IPS-20b (cell line): ENCODE measurements at regions not wholly inside any gene's neighbourhood (a gene's known extent, or its start where the extent isn't known, plus 50 kb on each side); places are given as distances from the start of the nearest gene placed in this dataset.

Source experiments
- H3K27ac ChIP-seq: one replicate; pipeline ENCODE4 v1.5.1; 2013; ENCODE audit warnings: low read length
- H3K27me3 ChIP-seq: 2 replicates; pipeline ENCODE4 v1.6.1; 2013; ENCODE audit warnings: mild to moderate bottlenecking, low read length, inconsistent platforms; ENCODE audit not compliant: insufficient read depth
- H3K36me3 ChIP-seq: 2 replicates; pipeline ENCODE4 v1.6.1; 2013; ENCODE audit warnings: low read depth, mild to moderate bottlenecking, inconsistent platforms, low read length, moderate library complexity; ENCODE audit not compliant: insufficient read depth
- H3K4me1 ChIP-seq: 2 replicates; pipeline ENCODE4 v1.6.1; 2013; ENCODE audit warnings: mild to moderate bottlenecking, control low read depth, inconsistent platforms, low read length, moderate library complexity; ENCODE audit not compliant: insufficient read depth
- H3K4me3 ChIP-seq: 2 replicates; pipeline ENCODE4 v1.5.1; 2013; ENCODE audit warnings: mild to moderate bottlenecking, low read length, inconsistent platforms
- H3K9ac ChIP-seq: 2 replicates; pipeline ENCODE4 v1.6.1; 2013; ENCODE audit warnings: low read depth, mild to moderate bottlenecking, inconsistent platforms, low read length, moderate library complexity
- H3K9me3 ChIP-seq: 2 replicates; pipeline ENCODE4 v1.6.1; 2013; ENCODE audit warnings: mild to moderate bottlenecking, low read depth, low read length, inconsistent platforms; ENCODE audit not compliant: insufficient read depth

DNA sequence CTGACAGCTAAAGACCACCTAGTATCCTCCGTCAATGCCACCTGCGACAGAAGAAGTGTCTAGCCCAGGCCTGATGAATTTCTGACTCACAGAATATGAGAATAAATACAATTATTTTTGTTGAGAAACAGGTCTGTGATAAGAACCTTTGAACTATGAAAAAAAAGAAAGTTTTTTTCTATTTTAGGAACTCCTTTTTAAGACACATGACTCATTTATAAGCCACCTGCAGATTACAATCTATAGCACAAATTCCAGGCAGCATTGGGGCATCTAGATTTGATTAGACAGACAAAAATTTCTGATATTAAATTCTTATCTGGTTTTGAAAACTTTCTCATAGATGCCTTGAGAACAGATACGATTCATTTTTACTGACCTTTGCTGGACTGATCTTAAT, 256.7 kb upstream of the LYZL1 start:
- Histone ChIP-seq H3K4me3 (no peak overlapping the region), H3K36me3 (no peaks in the 10 kb centered on the region), H3K9ac (no peak overlapping the region), H3K9me3 (no peaks in the 10 kb centered on the region), H3K27me3 (no peaks in the 10 kb centered on the region), H3K4me1 (no peaks in the 10 kb centered on the region), H3K27ac (no peak overlapping the region)

DNA sequence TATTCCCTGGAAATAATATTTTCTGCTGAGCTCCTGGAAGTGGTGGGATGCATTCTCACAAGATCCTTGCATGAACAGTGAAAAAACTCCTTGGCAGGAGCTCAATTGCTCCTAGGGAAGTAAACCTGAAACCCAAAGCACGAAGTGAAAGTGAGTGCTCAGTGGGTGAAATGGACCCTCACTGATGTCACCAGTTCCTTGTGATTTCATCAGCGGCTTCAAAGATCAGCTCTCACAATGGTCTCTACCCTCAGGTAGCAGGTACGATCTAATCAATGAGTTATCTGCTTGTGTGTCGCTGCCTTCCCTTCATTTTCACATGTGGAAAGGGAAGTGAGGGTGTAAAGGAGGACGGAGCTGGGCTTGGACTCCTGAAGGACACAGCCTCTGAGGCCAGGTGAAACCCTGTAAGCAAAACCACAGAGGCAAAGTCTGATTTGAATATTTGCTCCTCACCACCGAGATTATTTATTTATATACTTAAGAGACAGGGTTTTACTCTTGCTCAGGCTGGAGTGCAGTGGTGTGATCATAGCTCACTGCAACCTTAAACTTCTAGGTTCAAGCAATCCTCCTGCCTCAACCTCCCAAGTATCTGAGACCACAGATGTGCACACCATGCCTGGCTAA, 255.4 kb upstream of the LYZL1 start:
- H3K27ac ChIP-seq: no peak overlapping the region
- no peak overlapping the region for H3K9ac ChIP-seq
- H3K9me3 ChIP-seq: no peaks in the 10 kb centered on the region
- no peak overlapping the region for H3K4me3 ChIP-seq
- H3K36me3 ChIP-seq: no peaks in the 10 kb centered on the region
- H3K4me1 ChIP-seq: no peaks in the 10 kb centered on the region
- H3K27me3 ChIP-seq: no peaks in the 10 kb centered on the region

DNA sequence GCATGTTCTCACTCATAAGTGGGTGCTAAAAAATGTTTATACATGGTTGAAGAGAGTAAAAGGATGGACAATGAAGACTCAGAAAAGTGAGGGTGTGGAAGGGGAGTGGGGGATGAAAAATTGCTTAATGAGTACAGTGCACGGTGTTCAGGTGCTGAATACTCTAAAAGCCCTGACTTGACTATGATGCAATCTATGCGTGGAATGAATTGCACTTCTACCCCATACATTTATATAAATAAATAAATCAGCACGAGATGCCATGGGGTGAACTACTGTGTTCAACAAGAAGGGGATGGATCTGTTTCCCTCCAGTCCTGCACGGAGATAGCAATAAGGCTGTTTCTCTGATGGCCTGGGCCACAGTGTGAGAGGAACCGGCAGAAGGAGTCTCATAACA, 254.3 kb upstream of the LYZL1 start:
- Histone ChIP-seq H3K27me3 (no peaks in the 10 kb centered on the region), H3K4me1 (no peaks in the 10 kb centered on the region; the same call in 1 of the 2 replicates), H3K9me3 (no peaks in the 10 kb centered on the region), H3K9ac (no peak overlapping the region), H3K27ac (no peak overlapping the region), H3K4me3 (no peak overlapping the region), H3K36me3 (no peaks in the 10 kb centered on the region)

DNA sequence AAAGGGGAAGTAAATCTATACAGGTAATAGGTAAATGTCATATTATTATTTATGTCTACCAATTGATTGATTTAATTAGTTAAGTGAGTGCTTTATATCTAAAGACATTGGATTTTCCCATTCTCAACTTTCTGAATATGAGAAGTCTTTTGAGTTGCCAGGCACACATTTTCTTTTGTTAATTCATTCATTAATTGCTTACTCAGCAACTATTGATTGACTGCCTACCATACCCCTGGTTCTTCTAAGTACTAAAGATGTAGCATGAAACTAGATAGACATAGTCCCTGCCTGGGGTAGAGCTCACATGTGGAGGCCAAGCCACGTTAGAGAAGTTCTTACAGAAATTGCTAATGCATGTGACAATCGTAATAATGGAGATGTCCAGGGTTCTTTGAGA, 253.1 kb upstream of the LYZL1 start:
- no peak overlapping the region for H3K4me3 ChIP-seq
- H3K4me1 ChIP-seq: no peaks in the 10 kb centered on the region; the same call in 1 of the 2 replicates
- H3K9ac ChIP-seq: no peak overlapping the region
- no peaks in the 10 kb centered on the region for H3K27me3 ChIP-seq
- H3K36me3 ChIP-seq: no peaks in the 10 kb centered on the region
- H3K9me3 ChIP-seq: no peaks in the 10 kb centered on the region
- no peak overlapping the region for H3K27ac ChIP-seq

DNA sequence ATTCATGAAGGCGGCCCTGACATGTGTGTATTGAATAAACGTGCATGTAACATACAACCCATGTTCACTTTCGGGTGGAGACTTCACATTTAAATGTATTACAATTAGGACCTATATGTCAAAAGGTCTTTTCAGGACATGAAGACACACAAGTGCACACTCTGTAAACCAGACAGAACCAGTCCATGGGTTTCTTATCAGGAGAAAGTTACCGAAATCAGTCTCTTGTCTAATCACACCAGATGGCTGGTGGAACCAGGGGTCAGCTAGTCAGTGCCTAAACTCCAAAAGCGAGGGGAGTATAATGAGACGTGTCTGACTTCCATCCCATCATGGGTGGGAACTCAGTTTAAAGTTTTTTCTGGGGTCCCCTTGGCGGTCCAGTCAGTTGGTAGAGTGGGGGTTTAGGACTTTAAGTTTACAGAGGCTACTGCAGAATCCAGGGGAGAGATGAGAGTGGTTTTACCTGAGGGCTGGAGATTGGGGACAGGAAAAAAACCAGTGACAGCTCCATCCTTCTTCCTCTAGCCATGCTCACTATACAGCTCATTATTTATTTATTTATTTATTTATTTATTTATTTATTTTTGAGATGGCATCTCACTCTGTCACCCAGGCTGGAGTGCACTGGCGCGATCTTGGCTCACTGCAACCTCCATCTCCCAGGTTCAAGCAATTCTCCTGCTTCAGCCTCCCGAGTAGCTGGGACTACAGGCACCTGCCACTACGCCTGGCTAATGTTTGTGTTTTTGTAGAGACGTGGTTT, 251.3 kb upstream of the LYZL1 start:
- H3K4me3 ChIP-seq: no peak overlapping the region
- H3K9ac ChIP-seq: no peak overlapping the region
- H3K27me3 ChIP-seq: no peaks in the 10 kb centered on the region
- H3K36me3 ChIP-seq: no peaks in the 10 kb centered on the region
- no peaks in the 10 kb centered on the region for H3K9me3 ChIP-seq
- H3K4me1 ChIP-seq: no peaks in the 10 kb centered on the region; the same call in 1 of the 2 replicates
- no peak overlapping the region for H3K27ac ChIP-seq

DNA sequence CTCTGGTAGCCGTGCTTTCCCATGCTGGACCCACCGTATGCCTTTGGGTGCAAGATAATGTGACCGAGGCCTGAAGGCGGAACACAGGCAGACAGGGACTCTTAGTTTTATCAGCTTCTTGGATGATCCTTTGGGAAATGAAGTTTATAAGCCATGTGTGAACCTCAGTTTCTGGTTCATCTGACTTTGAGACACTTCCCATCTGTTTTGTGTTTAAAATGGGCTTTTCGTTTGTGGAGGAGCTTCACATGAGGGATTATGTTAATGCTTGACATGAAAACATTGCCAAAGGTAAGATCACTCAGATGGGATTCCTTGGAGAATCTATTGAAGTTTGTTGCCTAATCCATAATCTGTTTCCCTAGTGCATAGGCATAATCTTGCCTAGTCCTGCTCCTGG, 249.8 kb upstream of the LYZL1 start:
- Histone ChIP-seq H3K4me3 (no peak overlapping the region), H3K27ac (no peak overlapping the region), H3K9ac (no peak overlapping the region), H3K36me3 (no peaks in the 10 kb centered on the region), H3K9me3 (no peaks in the 10 kb centered on the region), H3K27me3 (no peaks in the 10 kb centered on the region), H3K4me1 (no peaks in the 10 kb centered on the region; the same call in 1 of the 2 replicates)

DNA sequence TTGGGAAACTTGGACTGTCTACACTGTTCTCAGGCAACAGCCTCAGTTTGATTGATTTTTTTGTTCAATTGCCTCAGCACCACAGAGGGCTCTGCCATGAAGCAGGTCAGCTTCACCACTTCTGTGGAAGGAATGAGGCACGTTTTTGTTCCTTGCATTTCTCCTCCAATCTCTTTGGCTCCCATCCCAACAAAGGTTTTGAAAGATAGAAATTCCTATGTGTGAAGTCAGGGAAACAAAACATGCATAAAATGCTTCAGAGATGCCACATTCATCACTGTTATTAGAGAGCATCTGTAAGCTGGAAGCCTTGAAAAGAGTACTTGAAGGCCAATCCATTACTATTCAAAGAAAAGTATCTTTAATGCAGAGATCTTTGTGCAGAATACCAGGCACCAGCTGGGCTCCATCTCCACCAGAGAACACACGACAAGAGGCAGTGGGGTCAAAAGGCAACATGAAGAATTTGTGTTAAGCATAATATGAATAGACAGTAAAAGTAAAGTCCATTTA, 249.1 kb upstream of the LYZL1 start:
- H3K36me3 ChIP-seq: no peaks in the 10 kb centered on the region
- H3K4me1 ChIP-seq: no peaks in the 10 kb centered on the region; the same call in 1 of the 2 replicates
- no peaks in the 10 kb centered on the region for H3K9me3 ChIP-seq

DNA sequence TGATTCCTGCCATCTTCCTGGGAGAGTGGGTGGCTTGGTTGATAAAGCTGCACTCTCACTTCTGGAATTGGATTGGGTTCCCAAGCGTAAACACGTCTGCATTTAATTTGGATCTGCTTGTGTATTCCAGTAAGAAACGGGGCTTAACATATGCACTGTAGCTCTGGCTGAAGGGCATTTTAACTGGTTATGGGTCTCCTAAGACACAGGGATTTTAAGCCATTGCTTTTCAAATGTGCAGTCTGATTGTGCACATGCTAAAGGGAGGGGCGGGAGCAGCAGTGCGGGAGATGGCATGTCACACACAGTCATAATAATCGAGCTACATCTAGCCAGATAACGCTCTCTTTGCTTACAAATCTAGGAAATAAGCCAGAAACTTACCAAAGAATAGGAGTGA, 247.3 kb upstream of the LYZL1 start:
- H3K4me1 ChIP-seq: peaks cover 5% of the 10 kb centered on the region
- no peaks in the 10 kb centered on the region for H3K27me3 ChIP-seq
- H3K36me3 ChIP-seq: no peaks in the 10 kb centered on the region
- no peaks in the 10 kb centered on the region for H3K9me3 ChIP-seq
- H3K27ac ChIP-seq: no peak overlapping the region
- H3K4me3 ChIP-seq: no peak overlapping the region
- no peak overlapping the region for H3K9ac ChIP-seq

More for the DNA sequence above, 249.1 kb upstream of the LYZL1 start:
- H3K9ac ChIP-seq: no peak overlapping the region
- no peak overlapping the region for H3K27ac ChIP-seq
- H3K27me3 ChIP-seq: no peaks in the 10 kb centered on the region
- H3K4me3 ChIP-seq: no peak overlapping the region

DNA sequence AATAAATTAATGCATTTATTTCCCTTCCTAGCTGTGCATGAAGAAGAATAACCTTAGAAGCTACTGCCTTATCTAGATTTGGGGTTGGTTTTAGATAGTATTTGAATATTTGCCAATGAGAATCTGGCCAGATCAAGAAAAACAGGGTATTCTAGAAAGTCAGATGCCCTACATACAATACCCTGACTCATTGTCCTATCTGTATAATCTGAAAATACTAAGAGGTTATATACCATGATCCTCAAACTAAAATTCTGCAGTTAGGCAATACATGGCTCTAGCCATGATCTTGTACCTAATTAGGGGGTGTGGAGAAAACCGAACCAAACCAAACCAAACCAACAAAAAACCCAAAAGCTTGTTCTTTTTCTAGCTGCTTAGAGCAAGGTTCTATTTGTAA, 240.4 kb upstream of the LYZL1 start:
- H3K36me3 ChIP-seq: no peaks in the 10 kb centered on the region
- H3K27me3 ChIP-seq: no peaks in the 10 kb centered on the region
- no peak overlapping the region for H3K4me3 ChIP-seq
- H3K27ac ChIP-seq: no peak overlapping the region
- H3K9ac ChIP-seq: no peak overlapping the region
- no peaks in the 10 kb centered on the region for H3K9me3 ChIP-seq
- H3K4me1 ChIP-seq: peaks cover 5% of the 10 kb centered on the region; the same call in 1 of the 2 replicates

DNA sequence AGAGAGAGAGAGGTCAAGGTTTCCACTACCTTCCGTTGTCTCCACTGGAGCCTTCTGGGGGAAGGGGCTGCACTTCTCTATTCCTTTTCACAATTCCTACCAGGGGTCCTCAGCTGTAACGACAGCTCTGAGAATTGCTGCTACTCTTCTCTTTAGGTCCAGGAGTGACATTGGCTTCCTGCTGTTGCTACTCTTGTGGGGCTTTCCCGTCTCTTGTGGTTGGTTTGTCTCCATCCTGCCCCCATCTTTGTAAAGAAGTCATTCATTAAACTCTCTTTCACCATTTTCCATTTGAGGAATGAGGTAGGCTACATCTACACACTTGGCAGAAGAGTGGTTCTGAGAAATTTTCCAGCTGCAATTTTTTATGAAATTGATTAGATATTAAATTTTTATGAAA, 238.8 kb upstream of the LYZL1 start:
- H3K4me3 ChIP-seq: no peak overlapping the region
- no peaks in the 10 kb centered on the region for H3K36me3 ChIP-seq

DNA sequence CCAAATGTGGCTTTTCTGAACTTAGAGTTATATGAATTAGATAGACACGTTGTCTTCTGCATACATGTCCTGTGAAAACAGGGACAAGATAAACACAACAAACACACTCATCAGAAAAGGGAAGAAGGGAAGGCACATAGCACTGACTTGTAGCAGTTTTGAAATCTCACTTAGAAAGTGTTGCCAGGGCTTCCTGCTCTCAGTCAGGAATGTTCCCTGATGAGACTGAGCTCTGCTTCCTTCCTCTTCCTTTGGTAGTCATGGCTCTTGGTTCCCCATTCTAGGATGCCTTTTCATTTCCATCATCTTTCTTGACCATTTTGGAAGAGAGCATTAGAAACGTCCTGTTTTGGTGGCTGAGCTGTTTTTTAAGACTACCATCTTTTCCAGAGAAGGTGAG, 233.8 kb upstream of the LYZL1 start:
- Histone ChIP-seq H3K4me3 (no peak overlapping the region), H3K27me3 (no peaks in the 10 kb centered on the region), H3K9ac (no peak overlapping the region), H3K36me3 (no peaks in the 10 kb centered on the region), H3K4me1 (peaks cover 6% of the 10 kb centered on the region; the same call in 1 of the 2 replicates), H3K9me3 (no peaks in the 10 kb centered on the region), H3K27ac (no peak overlapping the region)

More for the DNA sequence above, 238.8 kb upstream of the LYZL1 start:
- Histone ChIP-seq H3K27ac (no peak overlapping the region), H3K27me3 (no peaks in the 10 kb centered on the region), H3K4me1 (peaks cover 2% of the 10 kb centered on the region; the same call in 1 of the 2 replicates), H3K9me3 (no peaks in the 10 kb centered on the region), H3K9ac (no peak overlapping the region)

DNA sequence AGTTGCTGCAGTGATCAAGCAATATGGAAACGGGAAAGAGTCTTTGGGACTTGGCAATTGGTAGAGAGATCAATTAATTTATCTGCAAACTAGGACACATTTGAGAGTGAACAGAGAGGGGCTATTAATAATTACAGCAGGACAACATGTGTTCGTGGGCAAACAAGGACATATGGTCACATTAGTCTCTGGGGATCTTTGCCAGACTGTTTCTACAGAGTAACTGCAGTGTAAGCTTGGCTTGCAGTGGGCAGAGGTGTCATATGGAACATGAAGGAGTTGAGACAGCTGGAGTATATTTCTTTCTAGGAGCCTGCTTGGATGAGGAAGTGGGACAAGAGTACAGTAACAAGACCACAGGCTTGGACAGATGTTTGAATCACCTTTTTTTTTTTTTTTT, 232.1 kb upstream of the LYZL1 start:
- Histone ChIP-seq H3K9me3 (no peaks in the 10 kb centered on the region), H3K27ac (no peak overlapping the region)

More for the DNA sequence above, 232.1 kb upstream of the LYZL1 start:
- peaks cover 6% of the 10 kb centered on the region; the same call in 1 of the 2 replicates for H3K4me1 ChIP-seq
- no peak overlapping the region for H3K4me3 ChIP-seq
- no peak overlapping the region for H3K9ac ChIP-seq
- H3K36me3 ChIP-seq: no peaks in the 10 kb centered on the region
- no peaks in the 10 kb centered on the region for H3K27me3 ChIP-seq
